Loucy (cell line): ENCODE measurements at regions not wholly inside any gene's neighbourhood (a gene's known extent, or its start where the extent isn't known, plus 50 kb on each side); places are given as distances from the start of the nearest gene placed in this dataset.

Source experiments
- EZH2phosphoT487 ChIP-seq: fragments of 200-600 bp; IDR thresholded peaks from 2 replicates; pipeline ENCODE4 v1.6.1; 2018; ENCODE audit warnings: antibody characterized with exemption, mild to moderate bottlenecking, moderate library complexity, borderline replicate concordance
- TF ChIP-seq, protein P1 (sequence below): fragments of 200-600 bp; sonication (generic); conservative IDR thresholded peaks from 2 replicates; pipeline ENCODE4 v1.5.1; 2014; ENCODE audit warnings: mild to moderate bottlenecking, antibody characterized with exemption, low read length

DNA sequence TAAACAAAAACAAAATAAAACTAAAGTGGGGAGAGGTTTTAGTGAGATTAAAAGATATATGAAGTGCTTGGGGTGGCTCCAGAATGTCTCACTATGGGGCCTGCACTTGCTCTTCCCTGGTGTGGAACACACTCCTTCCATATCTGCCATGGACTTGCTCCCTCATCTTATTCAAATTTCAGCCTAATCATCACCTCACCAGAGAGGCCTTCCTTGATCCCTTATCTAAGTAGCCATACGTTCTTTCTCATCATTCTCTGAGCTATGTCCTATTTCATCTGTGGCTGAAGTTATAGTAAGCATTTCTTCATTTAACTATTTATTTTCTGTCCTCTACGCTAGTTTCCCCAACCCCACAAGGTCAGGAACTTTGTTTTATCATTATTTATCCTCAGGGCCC lies 511.7 kb downstream of the NTRK3 start:
- TF ChIP-seq, protein P1, sequence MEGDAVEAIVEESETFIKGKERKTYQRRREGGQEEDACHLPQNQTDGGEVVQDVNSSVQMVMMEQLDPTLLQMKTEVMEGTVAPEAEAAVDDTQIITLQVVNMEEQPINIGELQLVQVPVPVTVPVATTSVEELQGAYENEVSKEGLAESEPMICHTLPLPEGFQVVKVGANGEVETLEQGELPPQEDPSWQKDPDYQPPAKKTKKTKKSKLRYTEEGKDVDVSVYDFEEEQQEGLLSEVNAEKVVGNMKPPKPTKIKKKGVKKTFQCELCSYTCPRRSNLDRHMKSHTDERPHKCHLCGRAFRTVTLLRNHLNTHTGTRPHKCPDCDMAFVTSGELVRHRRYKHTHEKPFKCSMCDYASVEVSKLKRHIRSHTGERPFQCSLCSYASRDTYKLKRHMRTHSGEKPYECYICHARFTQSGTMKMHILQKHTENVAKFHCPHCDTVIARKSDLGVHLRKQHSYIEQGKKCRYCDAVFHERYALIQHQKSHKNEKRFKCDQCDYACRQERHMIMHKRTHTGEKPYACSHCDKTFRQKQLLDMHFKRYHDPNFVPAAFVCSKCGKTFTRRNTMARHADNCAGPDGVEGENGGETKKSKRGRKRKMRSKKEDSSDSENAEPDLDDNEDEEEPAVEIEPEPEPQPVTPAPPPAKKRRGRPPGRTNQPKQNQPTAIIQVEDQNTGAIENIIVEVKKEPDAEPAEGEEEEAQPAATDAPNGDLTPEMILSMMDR, result no peak
- no peak for TF ChIP-seq EZH2phosphoT487
